ENCODE measurements at regions not wholly inside any gene's neighbourhood (a gene's known extent, or its start where the extent isn't known, plus 50 kb on each side); places are given as distances from the start of the nearest gene placed in this dataset.

DNA sequence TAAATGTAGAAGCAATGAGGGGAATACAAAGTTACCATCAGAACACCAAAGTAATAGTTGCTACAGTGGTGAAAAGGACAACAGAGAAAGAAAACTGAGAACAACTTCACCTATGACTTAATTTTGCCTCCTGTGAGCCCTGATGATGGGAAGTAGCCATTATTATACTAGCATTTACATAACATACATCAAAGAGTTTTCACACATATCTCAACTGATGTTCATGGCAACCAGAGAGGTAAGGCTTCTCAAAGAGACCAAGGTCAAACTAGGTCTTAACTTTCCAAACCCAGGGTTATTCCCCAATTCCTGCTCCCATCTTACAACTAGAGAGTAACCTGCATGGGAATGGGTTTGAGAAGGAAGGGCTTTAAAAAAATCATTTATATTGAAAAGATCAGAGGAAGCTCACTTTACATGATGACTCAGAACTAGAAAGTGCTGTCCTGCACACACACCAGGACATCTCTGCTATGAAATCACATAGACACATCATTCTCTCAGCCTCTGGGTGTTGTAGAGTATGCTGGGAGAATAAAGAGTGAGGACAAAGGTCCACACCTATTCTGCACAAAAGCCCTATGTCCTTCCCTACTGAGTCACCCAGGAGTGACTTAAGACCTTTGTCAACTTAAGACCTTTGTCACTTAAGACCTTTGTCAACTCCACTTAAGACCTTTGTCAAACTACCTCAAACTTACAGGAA lies 179.7 kb downstream of the TNFSF18 start:
- H3K4me2 ChIP-seq: no peak overlapping the region
- POLR2A ChIA-PET: no interaction called here
- peak overlapping the region; percentile 53 for H2AFZ ChIP-seq (ENCODE audit: low read depth)

DNA sequence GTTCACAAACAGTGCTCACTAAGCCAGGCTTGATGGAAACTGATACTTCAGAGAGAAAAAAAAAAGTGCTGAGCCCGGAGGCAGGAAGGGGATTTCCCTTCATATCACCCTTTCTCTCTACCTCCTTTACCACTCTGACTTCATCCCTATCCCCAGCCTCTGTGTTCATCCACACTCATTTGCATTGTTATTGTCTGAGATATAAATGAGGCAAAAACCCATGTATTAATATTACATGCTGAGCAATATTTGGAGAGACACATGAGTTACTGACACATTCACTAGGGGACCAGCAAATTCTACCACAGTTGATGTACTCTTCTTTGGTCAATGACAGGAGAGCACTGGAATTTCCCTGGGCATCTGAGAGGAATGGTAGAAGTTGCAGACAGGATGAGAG lies 175.8 kb downstream of the TNFSF18 start:
- Histone ChIP-seq H3K9me3 (no peaks in the 10 kb centered on the region; the same call in 1 of the 2 replicates), H3K27me3 (ENCODE audit: insufficient read depth) (no peaks in the 10 kb centered on the region), H3K9me2 (no peaks in the 10 kb centered on the region), H4K20me1 (ENCODE audit: insufficient read depth) (no peaks in the 10 kb centered on the region), H3K79me2 (ENCODE audit: insufficient read depth) (no peaks in the 10 kb centered on the region), H3K9ac (no peak overlapping the region), H3K27ac (ENCODE audit: low read depth in 2 of 2, low read length in 1 of 2) (no peak overlapping the region), H3K4me3 (ENCODE audit: low read depth in 2 of 2, low read length in 1 of 2) (no peak overlapping the region), H3K4me2 (no peak overlapping the region; the same call in 1 of the 2 replicates), H3K36me3 (replicated peaks in 1 of 2; ENCODE audit: control insufficient read depth in 1 of 2, insufficient read depth in 2 of 2, low read length in 1 of 2) (no peaks in the 10 kb centered on the region), H3F3A (replicated peaks; ENCODE audit: insufficient read depth) (peaks cover 4% of the 10 kb centered on the region), H2AFZ (ENCODE audit: low read depth) (no peak overlapping the region), H3K4me1 (ENCODE audit: control insufficient read depth in 1 of 2, insufficient read depth in 2 of 2, low read depth in 1 of 2, low read length in 1 of 2) (peaks cover 0 to 5% of the 10 kb centered on the region in 2 experiments; a peak in 1 of 4 replicates)
- DNase-seq: no peak
- POLR2A ChIA-PET: no interaction called here
- TF ChIP-seq NRF1 (IDR thresholded peaks at IDR 0.05; ENCODE audit: low read depth, low read length) (no peak), TEAD4 (IDR thresholded peaks at IDR 0.05; ENCODE audit: borderline replicate concordance, insufficient read depth) (no peak), JUND (IDR thresholded peaks at IDR 0.05) (no peak), FOXJ3 (CRISPR knock-in tag; IDR thresholded peaks at IDR 0.05) (no peak), GABPA (IDR thresholded peaks at IDR 0.05; ENCODE audit: low read depth) (no peak), TAF1 (IDR thresholded peaks at IDR 0.05; ENCODE audit: borderline replicate concordance, low read depth, low read length) (no peak), SIN3A (IDR thresholded peaks at IDR 0.05; ENCODE audit: borderline replicate concordance, low read depth, low read length) (no peak), RXRA (IDR thresholded peaks at IDR 0.05; ENCODE audit: borderline replicate concordance, low read depth) (no peak), ELF1 (IDR thresholded peaks at IDR 0.05) (no peak), CHD2 (IDR thresholded peaks at IDR 0.05; ENCODE audit: low read length, partially characterized antibody) (no peak), SMC3 (IDR thresholded peaks at IDR 0.05; ENCODE audit: low read depth, low read length) (no peak)
- TF ChIP-seq, protein P1, sequence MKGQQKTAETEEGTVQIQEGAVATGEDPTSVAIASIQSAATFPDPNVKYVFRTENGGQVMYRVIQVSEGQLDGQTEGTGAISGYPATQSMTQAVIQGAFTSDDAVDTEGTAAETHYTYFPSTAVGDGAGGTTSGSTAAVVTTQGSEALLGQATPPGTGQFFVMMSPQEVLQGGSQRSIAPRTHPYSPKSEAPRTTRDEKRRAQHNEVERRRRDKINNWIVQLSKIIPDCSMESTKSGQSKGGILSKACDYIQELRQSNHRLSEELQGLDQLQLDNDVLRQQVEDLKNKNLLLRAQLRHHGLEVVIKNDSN (IDR thresholded peaks at IDR 0.05; ENCODE audit: borderline replicate concordance, low read depth): no peak
- TF ChIP-seq, protein P2, sequence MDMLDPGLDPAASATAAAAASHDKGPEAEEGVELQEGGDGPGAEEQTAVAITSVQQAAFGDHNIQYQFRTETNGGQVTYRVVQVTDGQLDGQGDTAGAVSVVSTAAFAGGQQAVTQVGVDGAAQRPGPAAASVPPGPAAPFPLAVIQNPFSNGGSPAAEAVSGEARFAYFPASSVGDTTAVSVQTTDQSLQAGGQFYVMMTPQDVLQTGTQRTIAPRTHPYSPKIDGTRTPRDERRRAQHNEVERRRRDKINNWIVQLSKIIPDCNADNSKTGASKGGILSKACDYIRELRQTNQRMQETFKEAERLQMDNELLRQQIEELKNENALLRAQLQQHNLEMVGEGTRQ (IDR thresholded peaks at IDR 0.05; ENCODE audit: borderline replicate concordance, low read depth, low read length): no peak
- CTCF ChIA-PET: no interaction called here
- 5% methylated on average over 1 of the region's 1 CpG for WGBS (ENCODE audit: low lambda C conversion rate)

More for the DNA sequence above, 179.7 kb downstream of the TNFSF18 start:
- H3K4me3 ChIP-seq (ENCODE audit: low read depth in 2 of 2, low read length in 1 of 2): no peak overlapping the region
- H3K9me2 ChIP-seq: no peaks in the 10 kb centered on the region
- H3K9me3 ChIP-seq: no peaks in the 10 kb centered on the region
- TF ChIP-seq RXRA (IDR thresholded peaks at IDR 0.05; ENCODE audit: borderline replicate concordance, low read depth) (no peak), JUND (IDR thresholded peaks at IDR 0.05) (peak; percentile 24; the same call in 1 of the 2 replicates), FOSL2 (IDR thresholded peaks at IDR 0.05; ENCODE audit: borderline replicate concordance, low read depth) (peak; percentile 53; the same call in 1 of the 2 replicates), SMC3 (IDR thresholded peaks at IDR 0.05; ENCODE audit: low read depth, low read length) (no peak)
- TF ChIP-seq, protein P3, sequence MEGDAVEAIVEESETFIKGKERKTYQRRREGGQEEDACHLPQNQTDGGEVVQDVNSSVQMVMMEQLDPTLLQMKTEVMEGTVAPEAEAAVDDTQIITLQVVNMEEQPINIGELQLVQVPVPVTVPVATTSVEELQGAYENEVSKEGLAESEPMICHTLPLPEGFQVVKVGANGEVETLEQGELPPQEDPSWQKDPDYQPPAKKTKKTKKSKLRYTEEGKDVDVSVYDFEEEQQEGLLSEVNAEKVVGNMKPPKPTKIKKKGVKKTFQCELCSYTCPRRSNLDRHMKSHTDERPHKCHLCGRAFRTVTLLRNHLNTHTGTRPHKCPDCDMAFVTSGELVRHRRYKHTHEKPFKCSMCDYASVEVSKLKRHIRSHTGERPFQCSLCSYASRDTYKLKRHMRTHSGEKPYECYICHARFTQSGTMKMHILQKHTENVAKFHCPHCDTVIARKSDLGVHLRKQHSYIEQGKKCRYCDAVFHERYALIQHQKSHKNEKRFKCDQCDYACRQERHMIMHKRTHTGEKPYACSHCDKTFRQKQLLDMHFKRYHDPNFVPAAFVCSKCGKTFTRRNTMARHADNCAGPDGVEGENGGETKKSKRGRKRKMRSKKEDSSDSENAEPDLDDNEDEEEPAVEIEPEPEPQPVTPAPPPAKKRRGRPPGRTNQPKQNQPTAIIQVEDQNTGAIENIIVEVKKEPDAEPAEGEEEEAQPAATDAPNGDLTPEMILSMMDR (IDR thresholded peaks at IDR 0.05): no peak
- H3F3A ChIP-seq (replicated peaks; ENCODE audit: insufficient read depth): peaks cover 4% of the 10 kb centered on the region
- H4K20me1 ChIP-seq (ENCODE audit: insufficient read depth): no peaks in the 10 kb centered on the region
- no peak for DNase-seq
- no peaks in the 10 kb centered on the region for H3K36me3 ChIP-seq (replicated peaks in 1 of 2; ENCODE audit: control insufficient read depth in 1 of 2, insufficient read depth in 2 of 2, low read length in 1 of 2)
- H3K79me2 ChIP-seq (ENCODE audit: insufficient read depth): no peaks in the 10 kb centered on the region
- H3K9ac ChIP-seq: no peak overlapping the region
- no peaks in the 10 kb centered on the region for H3K27me3 ChIP-seq (ENCODE audit: insufficient read depth)
- no peak overlapping the region for H3K27ac ChIP-seq (ENCODE audit: low read depth in 2 of 2, low read length in 1 of 2)
- CTCF ChIA-PET: no interaction called here
- H3K4me1 ChIP-seq (ENCODE audit: control insufficient read depth in 1 of 2, insufficient read depth in 2 of 2, low read depth in 1 of 2, low read length in 1 of 2): peaks cover 0 to 5% of the 10 kb centered on the region in 2 experiments; a peak in 1 of 4 replicates

Measured in SK-N-SH (cell line).